GM19238 (cell line): ENCODE measurements at regions not wholly inside any gene's neighbourhood (a gene's known extent, or its start where the extent isn't known, plus 50 kb on each side); places are given as distances from the start of the nearest gene placed in this dataset.
"Not testable (repeated sequence)": the region's sequence is repeated elsewhere in the genome, so short reads cannot be mapped to it uniquely, and the experiment has no call there.

Experiments
- DNase-seq: peaks from one replicate; pipeline ENCODE4 v3.0.0; 2011; ENCODE audit warnings: low spot score; ENCODE audit not compliant: insufficient read length

DNA sequence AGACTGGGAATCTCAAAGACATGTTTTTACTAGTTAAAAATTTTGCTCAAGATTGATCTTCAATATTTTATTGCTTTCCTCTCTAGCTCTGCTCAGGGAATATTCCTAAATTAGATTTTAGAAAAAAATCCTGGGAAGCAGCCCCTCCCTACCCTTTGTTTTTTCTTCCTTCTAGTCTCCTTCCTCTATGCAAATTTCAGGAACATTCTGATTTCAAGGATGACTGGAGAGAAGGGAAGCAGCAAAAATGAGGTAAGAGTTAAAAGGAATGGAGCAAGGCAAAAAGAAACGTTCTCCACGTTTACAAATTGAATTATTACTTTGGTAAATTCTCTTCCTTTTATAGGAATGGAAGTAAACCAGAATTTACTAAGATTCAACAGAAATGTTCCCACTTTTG is 493.4 kb upstream of the TUSC1 start:
- DNase-seq: no peak

DNA sequence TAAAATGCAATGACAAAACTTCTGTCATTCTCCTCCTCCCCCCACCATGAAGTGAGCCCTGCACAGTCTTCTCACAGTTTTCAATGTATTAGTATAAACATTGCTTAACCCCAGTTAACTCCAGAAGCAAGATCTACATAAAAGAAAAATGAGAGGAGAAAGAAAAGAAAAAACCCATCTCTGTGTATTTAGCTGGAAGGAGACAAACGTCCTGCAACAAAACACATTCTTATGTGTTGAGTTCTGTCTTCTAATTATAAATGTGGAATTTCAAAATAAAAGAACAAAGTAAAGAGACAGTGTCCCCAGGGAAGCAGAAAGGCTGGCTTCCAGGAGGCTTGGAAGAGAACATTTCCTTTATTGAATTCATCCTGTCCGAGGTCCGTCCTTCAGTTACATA is 491.9 kb upstream of the TUSC1 start:
- DNase-seq: no peak

DNA sequence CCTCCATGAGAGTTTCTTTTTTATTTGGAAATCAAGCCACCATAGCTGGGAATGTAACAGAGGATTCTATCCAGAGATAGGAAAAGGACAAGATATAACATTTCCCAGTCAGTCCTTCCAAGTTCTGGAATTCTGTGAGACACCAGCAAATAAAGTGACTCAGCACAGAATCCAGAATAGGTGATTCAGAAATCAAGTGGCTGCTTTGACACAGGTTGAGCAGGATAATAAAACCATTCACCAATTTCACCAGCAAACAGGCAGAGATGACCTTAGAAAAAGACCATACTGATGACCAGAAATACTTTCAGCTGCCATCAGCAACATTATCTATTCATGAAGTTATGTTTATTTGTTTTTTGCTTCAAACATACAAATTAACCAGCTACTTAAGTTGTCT is 491.5 kb upstream of the TUSC1 start:
- DNase-seq: no peak

DNA sequence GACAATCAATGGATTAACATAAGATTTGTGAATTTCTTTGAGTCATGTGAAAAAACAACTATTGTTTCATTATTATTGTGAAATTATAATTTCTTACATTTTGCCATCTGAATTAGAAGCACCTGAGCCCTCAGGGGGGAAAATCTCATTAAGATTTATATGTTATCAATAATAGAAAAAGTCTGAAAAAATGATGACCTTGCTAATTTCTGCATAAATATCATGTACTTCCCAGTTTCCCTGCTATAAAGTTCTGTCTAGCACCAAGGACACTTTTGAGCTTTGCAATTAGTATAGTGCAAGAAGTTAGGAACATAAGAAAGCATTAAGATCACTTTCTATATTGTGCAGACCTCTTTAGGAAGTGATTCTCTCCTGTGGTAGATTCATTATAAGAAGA is 488.3 kb upstream of the TUSC1 start:
- DNase-seq: no peak

DNA sequence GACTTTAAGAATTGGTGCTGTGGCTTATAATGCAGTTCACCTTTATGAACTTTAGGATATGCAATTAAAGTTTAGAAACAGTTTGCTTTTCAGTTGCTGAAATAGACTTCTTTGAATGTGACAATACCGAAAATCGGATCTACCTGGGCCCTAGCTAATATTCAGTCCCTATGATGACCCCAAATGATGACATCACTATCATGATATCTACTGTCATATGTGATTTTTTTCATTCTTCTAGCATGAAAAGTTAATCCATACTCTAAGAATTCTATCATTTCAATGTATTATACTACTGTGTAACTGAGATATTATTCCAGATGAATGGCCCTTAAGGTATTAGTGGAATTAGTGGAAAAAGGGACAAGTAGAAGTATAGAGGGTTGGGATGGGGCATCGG is 487.2 kb upstream of the TUSC1 start:
- DNase-seq: no peak

DNA sequence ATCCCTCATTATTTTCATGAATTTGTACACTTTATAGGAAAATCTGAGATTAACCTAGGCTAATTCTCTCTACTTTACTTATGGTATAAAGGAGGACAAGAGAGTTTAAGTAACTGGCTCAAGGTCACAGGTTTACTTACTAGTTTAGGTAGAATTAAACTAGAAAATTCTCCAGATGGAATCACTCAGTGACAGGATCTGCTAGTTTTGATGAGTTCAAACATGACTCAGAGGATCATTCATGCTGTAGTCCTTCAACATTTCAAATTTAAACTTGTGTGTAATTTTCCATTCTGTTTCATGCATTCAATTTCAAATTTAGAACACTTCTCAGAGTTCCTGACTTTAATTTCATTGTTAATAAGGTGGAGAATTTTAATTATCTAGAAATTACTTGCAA is 485.7 kb upstream of the TUSC1 start:
- DNase-seq: no peak

DNA sequence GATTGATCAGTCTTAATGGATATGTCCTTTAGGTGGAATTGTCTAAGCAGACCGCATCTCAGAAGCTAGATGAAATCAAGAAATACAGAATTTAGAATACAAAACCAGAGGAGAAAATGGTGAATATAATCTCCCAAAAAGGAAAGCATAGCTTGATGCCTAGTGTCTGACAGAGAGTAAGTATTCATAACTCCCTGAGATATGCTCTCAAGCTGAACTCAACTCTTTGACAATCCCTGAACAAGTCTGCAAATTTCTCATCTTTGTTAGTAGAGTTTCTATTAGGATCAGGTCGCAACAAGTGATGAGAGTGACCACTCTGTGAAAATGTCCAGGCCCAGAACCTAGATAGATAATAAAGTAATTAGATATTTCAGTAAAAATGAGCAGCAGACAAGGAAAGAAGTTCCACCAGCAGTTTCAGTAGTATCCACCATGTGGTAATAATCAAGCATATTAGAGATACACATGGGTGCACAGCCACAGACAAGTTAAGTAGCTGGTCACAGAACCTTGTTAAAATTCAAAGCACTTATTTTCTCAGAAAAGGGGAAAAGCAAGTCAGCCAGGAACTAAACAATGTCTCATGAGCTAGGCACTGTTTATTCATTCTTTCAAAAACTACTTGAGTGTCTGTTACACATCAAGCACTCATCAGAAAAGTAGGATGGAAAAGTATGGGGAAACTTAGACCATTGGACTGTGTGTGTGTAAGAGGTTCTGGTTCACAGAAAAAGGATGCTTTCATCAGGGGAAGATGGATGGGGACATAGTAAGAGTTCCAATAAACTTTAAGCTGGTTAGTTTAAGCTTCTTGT is 481.5 kb upstream of the TUSC1 start:
- no peak for DNase-seq

DNA sequence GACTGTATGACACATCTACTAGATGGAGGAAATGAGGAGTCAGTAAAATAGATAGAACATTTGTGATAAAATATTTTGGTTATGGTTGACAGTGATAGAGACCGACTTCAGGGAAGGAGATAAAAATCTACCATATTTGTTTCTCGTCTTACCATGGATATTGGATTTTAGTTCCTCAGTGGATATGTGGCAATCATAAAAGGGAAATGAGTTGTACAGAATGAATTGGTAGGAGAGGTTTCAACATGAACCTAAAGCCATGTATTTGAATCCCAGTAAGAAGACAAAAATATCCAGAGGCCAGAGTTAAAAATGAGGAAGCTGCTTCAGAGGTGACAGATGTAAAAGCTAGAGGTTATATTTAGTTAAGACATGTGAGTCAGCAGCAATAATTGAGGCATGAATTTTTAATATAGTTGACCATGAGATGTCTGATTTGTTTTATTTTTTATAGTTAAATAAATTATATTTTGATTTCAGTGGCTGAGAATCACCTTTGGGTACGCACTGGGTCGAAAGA is 480.4 kb upstream of the TUSC1 start:
- no peak for DNase-seq

DNA sequence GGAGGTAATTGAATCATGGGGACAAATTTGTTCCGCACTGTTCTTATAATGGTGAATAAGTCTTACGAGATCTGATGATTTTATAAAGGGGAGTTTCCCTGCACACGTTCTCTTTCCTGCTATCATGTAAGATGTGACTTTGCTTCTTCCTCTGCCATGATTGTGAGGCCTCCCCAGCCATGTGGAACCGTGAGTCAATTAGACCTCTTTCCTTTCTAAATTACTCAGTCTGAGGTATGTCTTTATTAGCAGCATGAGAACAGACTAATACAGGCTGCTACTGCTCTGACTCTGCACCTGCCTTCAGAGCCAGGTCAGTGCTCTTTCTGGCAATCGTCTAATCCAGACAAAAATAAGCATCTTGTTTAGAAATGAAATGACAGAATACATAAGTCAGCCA is 479.2 kb upstream of the TUSC1 start:
- DNase-seq: no peak

DNA sequence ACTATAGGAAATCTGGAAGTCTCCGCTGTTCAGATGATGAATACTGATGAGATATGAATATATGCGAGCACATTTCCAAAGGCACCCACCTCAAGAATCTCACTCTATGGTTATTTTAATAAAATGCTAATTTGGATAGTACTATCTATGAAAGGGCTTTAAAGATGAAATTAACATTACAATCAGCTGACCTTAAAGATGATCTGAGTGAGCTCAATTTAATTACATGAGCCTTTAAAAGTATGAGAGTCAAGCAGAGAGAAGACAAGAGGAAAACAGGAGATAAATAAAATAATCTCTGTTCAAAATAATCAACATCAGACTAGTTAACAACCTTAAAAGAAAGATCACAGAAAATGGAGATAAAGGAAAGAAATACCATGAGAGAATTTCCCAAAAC is 474.1 kb upstream of the TUSC1 start:
- no peak for DNase-seq

DNA sequence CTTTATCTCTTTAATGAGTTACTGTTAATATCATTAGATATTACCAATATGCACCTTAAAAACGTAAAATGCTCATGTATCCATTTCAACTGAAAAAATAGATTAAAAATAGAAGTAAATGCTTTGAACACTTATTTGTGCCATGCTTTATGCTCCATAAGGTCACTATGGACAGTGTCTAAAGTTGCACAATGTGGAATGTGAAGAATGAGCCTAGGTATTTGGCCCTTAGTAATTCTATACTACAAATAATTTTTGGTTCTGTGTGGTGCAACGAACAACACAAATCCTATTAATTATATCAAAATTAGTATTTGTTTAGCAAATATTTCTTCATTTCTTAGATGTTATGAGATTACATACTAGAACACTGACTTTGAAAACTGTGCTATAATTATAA is 469.9 kb upstream of the TUSC1 start:
- DNase-seq: no peak

DNA sequence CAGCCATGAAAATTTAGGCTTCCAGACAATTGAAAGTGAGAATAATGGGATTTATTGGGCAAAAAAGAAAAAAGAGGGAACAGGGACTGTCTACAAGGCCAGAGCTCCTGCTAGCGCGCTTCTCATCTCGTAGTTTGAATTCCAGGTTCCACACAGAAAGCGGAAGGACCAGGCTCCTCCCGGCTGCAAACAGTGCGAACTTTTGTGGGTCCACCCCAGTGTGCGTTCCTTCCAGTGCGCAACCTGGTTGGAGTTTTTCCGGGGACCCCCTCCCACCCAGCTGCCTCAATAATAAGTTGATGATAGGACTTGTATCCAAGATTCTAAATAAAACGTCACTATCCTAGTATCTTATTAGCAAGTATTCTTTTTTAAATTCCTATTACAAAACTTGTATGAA is 467.7 kb upstream of the TUSC1 start:
- DNase-seq: no peak

DNA sequence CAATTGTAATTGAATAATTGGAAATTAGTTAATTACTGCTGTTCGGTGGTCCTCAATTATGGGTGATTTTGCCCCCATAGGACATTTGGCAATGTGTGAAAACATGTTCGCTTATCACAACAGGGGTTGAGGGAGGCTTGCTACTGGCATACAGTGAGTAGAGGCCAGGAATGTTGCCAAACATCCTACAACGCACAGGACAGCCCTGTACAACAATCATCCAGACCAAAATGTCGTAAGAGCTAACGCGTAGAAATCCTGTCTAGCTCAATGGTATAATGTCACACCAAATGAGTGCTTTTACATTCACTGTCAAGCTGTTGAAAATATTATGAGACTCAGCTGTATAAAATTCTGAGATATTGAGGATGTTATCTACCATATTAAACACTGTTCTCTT is 464.4 kb upstream of the TUSC1 start:
- no peak for DNase-seq

DNA sequence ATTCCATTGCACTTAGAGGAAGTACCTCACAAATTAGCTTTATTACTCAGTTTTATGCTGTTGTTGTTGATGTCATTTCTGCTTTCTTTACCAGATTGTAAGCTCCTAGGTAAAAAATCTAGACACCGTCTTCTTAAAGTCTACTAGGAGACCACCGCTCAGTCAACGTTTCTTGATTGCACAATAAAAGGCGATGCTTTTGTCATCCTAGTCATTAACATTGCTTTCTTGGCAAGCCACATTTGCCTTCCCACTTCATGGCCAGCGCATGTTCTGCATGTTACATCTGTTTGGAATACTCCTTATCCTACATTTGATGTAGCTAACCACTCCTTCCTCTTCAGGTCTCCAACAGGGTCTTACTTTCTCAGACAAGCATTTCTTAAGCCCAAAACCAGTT is 464.0 kb upstream of the TUSC1 start:
- no peak for DNase-seq

DNA sequence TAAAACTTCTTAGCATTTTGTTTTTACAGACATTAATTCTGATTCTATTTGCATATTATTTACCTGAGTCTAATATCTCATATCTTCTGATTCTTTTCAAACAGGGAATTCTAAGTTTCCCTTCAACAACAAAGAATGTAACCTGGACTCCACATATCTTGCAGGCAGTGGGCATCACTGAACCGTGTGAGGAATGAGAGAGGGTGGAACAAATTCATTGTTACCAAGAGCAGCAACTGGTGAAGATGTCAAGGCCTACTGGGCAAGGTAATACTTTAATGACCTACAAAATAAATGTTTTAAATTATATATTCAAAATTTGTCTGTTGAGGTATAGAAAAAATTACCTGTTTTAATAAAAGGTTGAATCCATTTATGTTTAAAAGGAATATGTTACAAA is 455.3 kb upstream of the TUSC1 start:
- no peak for DNase-seq

DNA sequence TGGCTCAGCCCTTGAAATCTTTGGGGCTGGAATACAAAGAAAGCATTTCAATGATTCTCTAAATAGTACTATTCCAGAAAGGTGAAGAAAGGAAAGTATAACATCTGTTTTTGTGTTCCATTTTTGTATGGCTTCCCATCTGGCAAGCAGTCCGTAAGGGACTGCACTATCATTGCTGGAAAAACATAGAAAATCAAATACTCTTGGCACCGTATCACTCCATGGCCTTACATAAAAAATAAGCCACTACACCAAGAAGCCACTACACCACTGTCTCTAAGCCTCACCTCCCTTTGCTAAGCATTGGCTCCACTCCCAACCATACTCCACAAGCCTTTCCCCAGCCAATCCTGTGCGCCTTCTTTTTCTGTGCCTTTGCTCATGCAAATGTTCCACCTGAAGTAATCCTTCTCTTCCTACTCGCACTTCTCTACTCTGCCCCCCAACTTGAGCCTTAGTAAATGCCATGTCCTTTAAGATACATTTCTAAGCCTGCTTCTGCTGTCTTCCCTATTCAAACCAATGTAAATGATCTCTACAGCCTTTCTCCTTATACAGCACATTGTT is 454.6 kb upstream of the TUSC1 start:
- DNase-seq: no peak

DNA sequence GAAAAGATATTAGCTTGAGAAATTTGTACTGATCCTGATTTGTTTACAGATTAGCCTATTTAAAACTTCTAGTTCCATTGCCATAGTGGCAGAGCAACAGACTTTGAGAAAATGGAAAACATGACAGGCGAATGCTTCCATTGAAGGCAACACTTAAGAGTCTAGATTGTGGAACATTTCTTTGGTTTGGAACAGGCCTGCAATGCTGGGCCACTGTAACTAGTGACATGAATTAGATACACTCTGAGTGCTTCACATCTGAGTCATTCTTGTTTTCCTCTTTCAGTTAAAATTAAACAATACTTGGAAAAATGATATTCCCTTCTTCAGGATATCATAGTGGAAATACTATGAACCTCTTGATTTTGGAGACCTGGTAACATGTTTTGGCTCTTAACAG is 453.6 kb upstream of the TUSC1 start:
- DNase-seq: no peak

DNA sequence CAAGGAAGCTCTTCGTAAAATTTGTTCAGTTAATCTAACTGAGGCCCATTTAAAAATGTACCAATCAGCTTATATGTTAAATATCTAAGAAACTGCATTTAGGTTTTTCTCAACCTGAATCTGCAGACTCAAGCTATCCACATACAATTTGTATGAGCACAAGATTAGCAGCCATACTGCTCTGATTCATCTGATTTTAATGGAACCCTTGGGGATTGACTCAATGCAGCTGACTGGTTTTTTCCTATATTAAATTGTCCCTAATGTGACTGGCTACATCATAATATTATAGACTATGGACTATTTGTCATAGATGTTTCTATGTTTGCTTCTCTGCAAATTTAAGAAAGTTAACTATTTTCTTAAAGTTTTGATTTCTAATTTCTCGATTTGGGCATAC is 451.0 kb upstream of the TUSC1 start:
- DNase-seq: no peak

DNA sequence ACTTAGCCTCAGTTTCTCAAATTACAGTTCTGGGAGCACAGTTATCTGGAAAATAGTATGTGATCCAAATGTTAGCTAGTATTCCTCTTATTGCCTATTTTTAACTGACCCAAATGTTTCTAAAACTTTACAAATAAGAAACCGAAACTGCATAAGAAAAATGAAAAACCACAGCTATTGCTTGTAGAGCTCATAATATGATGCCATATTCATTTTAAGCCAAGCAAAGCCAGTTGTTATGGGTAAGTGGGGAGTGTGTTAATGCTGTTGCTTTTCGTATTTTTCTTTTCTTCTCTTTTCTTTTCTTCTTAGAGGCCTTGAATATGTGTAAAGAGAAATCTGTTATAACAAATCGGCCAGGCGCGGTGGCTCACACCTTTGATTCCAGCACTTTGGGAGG is 447.4 kb upstream of the TUSC1 start:
- no peak for DNase-seq

DNA sequence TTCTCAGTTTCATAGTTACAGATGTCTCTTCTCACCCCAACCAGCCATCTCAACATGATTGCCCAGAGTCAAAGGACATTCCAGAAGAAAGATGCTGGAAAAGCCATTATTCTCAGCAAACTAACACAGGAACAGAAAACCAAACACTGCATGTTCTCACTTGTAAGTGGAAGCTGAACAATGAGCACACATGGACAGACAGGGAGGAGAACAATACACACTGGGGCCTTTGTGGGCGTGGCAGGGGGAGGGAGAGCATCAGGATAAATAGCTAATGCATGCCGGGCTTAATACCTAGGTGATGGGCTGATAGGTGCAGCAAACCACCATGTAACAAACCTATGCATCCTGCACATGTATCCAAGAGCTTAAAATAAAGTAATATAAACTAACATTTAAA is 437.8 kb upstream of the TUSC1 start:
- DNase-seq: not testable (repeated sequence)

DNA sequence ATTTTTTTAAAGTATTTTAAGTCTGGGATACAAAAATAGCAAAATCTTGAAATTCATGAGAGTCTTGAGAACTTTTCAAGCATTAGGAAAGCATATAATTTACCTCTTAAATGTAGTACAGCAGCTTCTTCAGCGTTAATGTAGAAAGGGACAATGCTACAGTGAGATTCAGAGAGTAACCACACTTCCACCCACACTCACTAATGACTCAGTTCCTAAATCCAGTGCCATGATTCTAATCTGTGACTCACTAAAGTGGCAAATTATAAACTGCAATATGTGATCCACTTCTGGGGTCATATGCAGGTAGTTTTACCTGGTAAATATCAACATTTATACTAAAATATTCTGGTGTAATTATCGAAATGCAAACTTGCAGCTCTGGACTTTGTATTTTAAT is 434.5 kb upstream of the TUSC1 start:
- DNase-seq: no peak

DNA sequence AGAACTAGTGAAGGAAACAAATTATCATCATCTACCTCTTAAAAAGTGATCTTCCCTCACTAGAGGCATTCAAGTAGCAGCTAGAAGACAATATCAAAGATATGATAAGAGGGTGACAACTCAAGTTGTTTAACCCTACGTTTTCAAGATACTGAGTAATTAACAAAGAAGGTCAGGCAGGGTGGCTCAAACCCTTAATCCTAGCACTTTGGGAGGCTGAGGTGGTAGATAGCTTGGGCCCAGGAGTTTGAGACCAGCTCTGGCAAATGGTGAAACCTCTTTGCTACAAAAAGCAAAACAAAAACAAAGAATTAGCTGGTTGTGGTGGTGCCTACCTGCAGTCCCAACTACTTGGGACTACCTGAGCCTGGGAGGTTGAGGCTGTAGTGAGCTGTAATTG is 408.2 kb upstream of the TUSC1 start:
- DNase-seq: no peak

DNA sequence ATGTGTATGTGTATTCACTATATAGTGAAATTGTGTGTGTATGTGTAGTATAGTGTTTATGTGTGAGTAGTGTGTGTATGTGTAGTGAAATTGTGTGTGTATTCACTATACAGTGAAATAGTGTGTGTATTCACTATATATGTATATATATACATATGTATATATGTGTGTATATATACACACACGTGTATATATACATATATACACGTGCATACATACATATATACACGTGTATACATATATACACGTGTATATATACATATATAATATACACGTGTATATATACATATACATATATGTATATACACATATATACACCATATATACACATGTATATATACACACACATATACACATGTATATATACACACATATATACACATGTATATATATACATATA is 403.6 kb upstream of the TUSC1 start:
- DNase-seq: no peak
